GM11168 (cell line): ENCODE measurements at regions not wholly inside any gene's neighbourhood (a gene's known extent, or its start where the extent isn't known, plus 50 kb on each side); places are given as distances from the start of the nearest gene placed in this dataset.
"Not testable (repeated sequence)": the region's sequence is repeated elsewhere in the genome, so short reads cannot be mapped to it uniquely, and the experiment has no call there.

ENCODE experiments used
- in situ Hi-C: fragments of 300-500 bp; cut with MboI; formaldehyde crosslinking; loops from one replicate; pipeline ENCODE4 v1.12.0; 2022; ENCODE audit warnings: low sequenced_read_pairs; ENCODE audit not compliant: unreplicated experiment

DNA sequence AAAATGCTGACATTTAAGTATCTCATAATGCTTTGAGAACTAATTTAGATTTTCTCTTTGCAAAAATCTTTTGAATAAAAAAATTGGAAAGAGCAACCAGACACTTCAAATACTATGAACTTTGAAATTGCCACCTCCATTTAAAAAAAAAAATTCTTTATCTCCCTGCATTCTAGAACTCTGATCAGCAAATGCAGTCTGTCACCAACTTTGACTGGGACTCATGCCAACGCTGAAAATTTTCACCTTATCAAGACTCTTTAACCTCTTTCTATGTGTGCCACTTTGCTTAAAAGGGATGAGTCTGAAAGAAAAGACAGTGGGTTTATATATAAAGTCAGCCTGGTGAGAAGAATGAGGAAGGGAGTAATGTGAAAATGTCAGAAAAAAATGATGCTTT, 191.2 kb upstream of the ARPP21 start:
- in situ Hi-C loops = no loop called here

- in situ Hi-C loops = no loop called here
Observed at GRCh38 chr3:35448681-35449080, 190.6 kb upstream of the ARPP21 start.

- in situ Hi-C loops = not testable (repeated sequence)
Observed at GRCh38 chr3:35454819-35455218, 184.5 kb upstream of the ARPP21 start.

DNA sequence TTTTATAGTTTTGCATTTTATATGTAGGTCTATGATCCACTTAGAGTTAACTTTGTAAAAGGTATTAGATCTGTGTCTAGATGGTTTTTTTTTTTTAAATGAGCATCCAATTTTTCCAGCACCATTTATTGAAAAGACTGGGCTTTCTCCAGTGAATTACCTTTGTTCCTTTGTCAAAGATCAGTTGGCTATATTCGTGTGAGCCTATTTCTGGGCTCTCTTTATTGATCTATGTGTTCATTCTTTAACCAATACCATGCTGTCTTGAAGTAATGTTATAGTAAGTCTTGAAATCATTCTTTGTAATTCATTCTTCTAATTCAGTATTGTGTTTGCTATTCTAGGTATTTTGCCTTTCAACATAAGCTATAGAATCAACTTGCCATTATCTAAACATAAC, 165.4 kb upstream of the ARPP21 start:
- in situ Hi-C loops = no loop called here

- in situ Hi-C loops = not testable (repeated sequence)
Observed at GRCh38 chr3:35482566-35482965, 156.8 kb upstream of the ARPP21 start.

- in situ Hi-C loops = no loop called here
Observed at GRCh38 chr3:35483131-35483530, 156.2 kb upstream of the ARPP21 start.

DNA sequence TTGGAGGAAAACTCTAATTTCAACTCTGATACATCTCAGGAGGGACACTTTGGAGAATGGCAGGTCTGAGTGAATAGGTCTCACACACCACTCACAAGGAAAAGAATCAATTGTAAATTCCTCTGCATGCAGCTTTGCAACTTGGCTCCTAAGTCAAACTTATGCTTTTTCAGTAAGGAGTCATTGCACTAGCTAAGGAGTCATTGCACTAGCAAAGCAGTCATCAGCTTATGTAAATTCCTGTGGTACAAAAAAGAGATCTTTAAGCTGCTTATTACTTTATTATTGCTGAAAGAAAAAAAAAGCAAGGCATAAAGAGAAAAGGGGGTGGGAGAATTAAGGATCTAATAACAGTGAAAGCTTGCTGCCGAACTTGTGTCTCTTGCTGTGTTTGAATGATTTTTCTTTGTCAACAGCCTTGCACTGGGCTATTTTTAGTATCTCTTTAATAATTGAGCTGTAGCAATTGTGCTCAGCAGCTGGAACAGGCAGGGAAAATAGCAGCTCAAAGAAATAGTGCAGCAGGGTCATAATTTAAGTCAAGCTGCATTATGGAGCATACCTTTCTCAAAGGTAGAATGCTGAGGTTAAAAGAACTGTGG, 154.3 kb upstream of the ARPP21 start:
- in situ Hi-C loops = no loop called here

DNA sequence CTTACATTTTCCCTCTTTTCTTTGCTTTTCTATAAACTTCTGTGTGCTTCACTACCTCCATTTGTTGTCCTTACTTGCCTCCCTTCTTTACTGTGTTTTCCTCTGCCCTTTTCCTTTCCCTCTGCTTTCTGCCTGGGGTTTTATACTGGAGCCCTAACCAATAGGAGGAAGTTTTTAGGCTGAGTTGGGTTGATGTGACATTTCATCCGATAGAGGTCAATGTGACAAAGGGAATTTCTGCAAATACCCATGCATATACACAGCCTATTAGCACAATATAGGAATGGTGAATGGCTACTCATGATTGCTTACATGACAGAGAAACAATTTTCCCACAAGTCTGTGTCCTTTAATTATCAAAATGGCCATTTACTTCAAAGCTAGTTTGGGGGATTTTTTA, 153.0 kb upstream of the ARPP21 start:
- in situ Hi-C loops = no loop called here

DNA sequence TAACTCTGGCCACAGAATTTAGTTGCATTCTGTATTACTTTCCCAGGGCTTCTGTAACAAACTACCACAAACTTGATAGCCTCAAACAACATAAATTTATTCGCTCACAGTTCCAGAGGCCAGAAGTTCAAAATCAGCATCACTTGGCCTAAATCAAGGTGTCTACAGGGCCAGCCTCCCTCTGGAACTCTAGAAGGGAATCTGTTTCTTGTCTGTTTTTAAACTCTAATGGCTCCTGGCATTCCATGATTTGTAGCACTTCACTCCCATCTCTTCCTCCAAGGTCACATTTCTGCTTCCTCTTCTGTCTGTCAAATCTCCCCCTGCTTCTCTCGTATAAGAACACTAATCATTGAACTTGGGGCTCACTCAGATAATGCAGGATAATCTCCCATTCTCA, 151.9 kb upstream of the ARPP21 start:
- in situ Hi-C loops = no loop called here

- in situ Hi-C loops = no loop called here
Observed at GRCh38 chr3:35488526-35488925, 150.8 kb upstream of the ARPP21 start.

DNA sequence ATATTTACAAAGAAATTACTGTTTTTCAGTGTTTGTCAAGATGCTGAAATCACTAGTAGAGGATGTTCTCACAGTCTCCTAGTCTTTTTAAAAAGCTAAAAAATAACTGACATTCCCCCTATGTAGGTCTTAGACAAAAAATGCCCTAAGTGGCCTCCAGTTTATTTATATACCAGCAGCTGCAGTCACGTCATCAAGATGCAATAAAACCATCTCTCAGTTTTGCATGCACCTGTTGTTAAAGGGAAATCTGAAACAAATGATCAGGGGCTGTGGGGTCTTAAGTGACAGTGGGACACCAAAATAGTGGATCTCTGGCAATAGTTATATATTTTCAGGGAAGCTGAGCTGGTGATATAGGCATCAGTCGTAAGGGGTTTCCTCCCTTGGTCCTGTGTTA, 146.5 kb upstream of the ARPP21 start:
- in situ Hi-C loops = no loop called here

DNA sequence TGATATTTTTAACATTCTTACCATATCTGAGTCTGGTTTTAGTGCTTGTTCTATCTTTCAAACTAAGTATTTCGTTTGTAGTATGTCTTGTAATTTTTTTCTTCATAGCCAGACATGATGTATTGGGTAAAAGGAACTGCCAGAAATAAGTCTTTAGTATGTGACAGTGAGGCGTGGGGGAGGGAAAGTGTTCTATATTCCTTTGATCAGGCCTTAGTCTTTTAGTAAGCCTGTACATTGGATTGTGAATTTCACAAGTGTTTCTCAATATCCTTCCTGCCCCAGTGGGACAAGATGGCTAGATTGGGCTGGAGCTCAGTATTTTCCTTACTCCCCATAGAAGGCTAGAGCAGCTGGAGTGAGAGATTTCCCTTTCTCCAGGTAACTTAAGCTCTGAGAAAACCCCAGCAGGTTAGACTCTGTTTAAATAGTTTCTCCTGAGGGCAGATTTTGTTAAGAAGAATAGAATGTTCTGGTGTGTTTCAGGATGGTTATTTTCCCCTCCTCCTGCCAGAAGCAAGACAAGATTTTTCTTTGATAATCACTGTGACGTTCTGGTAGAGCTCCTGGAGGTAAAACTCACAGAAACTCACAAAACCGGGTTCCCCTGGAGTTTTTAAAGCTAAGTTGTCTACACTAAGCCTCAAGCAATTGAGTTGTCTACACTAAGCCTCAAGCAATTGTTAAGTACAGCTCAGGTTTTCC, 140.7 kb upstream of the ARPP21 start:
- in situ Hi-C loops = no loop called here

DNA sequence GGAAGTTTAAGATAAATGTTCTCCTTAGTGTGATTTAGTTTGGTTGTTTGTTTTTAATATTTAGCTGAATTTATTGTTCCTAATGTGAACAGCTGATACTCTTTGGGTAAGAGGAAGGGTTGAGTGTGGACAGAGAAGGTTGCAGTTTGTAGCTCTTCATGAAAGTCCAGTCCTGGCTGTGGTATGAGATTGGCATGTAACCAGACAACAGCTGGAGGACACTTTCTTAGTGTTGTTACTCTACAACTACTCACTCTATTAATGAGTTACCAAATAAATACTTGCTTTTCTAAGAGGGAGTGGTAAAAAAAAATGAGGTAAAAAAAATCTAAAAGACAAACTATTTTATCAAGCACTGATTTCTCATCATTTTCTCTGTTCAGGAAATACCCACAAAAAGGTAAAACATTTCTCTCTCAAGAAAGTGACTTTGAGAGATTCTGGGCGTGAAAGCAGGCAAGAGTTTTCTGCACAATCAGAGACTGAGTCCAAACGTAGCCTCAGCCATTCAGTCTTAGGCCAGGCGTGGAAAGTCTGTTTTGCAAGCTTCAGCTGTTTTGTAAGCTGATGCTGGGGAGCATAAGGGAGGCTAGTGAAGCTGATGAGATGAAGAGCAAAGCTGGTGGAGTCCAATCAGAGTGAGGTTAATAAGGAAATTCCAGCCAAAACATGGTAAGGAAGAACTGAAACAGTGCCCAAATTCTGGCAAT, 138.5 kb upstream of the ARPP21 start:
- in situ Hi-C loops = no loop called here

DNA sequence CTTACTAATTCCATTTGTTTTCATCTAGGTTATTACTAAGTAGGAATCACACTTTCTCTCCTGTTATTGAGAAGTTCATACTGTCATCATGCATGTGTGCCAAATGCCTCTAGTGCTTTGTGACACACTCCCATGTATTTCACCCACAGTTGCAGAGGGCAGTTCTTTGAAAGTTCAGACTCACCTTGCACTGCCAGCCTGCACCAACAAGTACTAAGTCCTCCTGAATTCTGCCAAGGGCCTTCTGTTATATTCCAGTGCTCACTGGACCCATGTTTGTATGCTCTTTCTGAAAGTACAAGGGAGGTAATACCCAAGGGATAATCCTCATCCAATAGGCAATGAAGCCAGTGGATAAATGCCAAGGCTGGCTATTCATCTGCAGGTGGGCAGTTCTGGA, 136.6 kb upstream of the ARPP21 start:
- in situ Hi-C loops = no loop called here

DNA sequence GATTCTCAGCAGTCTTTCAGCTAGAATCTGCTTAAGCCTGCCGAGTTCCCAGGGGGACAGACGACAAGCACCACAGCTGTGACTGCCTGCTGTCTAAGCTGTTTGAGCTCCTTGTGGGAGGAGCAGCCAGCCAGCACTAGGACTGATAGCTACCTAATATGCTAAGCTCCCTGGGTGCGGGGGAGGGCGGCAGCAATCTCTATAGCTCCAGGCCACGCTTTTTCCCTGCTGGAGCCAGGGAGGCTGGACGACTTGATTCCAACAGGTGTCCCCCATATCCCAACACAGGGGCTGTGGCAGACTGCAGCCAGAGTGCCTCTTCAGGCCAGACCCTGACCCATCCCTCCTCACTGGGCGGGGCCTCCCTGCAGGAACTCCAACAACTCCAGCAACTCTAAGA, 134.1 kb upstream of the ARPP21 start:
- in situ Hi-C loops = no loop called here

DNA sequence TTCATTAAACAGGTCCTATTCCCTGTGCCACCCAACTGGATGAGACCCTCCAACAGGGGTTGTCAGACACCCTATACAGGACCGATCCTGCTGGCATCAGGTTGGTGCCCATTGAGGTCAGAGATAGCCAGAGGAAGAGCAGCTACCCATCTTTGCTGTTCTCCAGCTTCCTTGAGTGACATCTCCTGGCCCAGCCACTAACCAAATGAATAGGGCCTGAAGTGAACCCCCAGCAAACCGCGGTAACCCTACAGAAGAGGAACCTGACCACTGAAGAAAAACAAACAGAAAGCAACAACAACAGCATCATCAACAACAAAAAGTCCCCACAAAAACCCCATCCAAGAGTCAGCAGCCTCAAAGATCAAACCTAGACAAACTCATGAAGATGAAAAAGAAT, 133.6 kb upstream of the ARPP21 start:
- in situ Hi-C loops = no loop called here

GRCh38 chr3:35519936-35520335, 119.4 kb upstream of the ARPP21 start:
- in situ Hi-C loops = no loop called here

- in situ Hi-C loops = no loop called here
Observed at GRCh38 chr3:35521196-35521595, 118.1 kb upstream of the ARPP21 start.

GRCh38 chr3:35522450-35522849, 116.9 kb upstream of the ARPP21 start:
- in situ Hi-C loops = no loop called here

GRCh38 chr3:35523074-35523473, 116.3 kb upstream of the ARPP21 start:
- in situ Hi-C loops = no loop called here

GRCh38 chr3:35523838-35524237, 115.5 kb upstream of the ARPP21 start:
- in situ Hi-C loops = no loop called here

GRCh38 chr3:35524856-35525255, 114.5 kb upstream of the ARPP21 start:
- in situ Hi-C loops = no loop called here
